HG03432 (cell line): ENCODE measurements at regions not wholly inside any gene's neighbourhood (a gene's known extent, or its start where the extent isn't known, plus 50 kb on each side); places are given as distances from the start of the nearest gene placed in this dataset.
"Not testable (repeated sequence)": the region's sequence is repeated elsewhere in the genome, so short reads cannot be mapped to it uniquely, and the experiment has no call there.

Source experiments
- ATAC-seq: cut with Tn5 transposase; IDR thresholded peaks from one replicate; pipeline ENCODE4 v1.9.1; 2021; ENCODE audit warnings: mild to moderate bottlenecking, moderate library complexity; ENCODE audit not compliant: unreplicated experiment

- no peak for ATAC-seq
Measured at GRCh38 chr3:5348229-5348902, 160.9 kb downstream of the EDEM1 start.

GRCh38 chr3:5349343-5349742 lies 161.8 kb downstream of the EDEM1 start:
- no peak for ATAC-seq

- ATAC-seq = no peak
Measured at GRCh38 chr3:5357089-5357488, 169.6 kb downstream of the EDEM1 start.

- ATAC-seq = no peak
Measured at GRCh38 chr3:5358911-5359310, 171.4 kb downstream of the EDEM1 start.

GRCh38 chr3:5360453-5360852 lies 172.9 kb downstream of the EDEM1 start:
- ATAC-seq = no peak

- no peak for ATAC-seq
Measured at GRCh38 chr3:5366746-5367145, 179.2 kb downstream of the EDEM1 start.

GRCh38 chr3:5371555-5371954 lies 184.0 kb downstream of the EDEM1 start:
- ATAC-seq = not testable (repeated sequence)

- ATAC-seq = no peak
Measured at GRCh38 chr3:5376761-5377160, 189.3 kb downstream of the EDEM1 start.

GRCh38 chr3:5379266-5379665 lies 191.8 kb downstream of the EDEM1 start:
- ATAC-seq = not testable (repeated sequence)

GRCh38 chr3:5383486-5384263 lies 196.2 kb downstream of the EDEM1 start:
- not testable (repeated sequence) for ATAC-seq

GRCh38 chr3:5384557-5385236 lies 197.2 kb downstream of the EDEM1 start:
- no peak for ATAC-seq

GRCh38 chr3:5388091-5388490 lies 200.6 kb downstream of the EDEM1 start:
- no peak for ATAC-seq

- no peak for ATAC-seq
Measured at GRCh38 chr3:5389057-5389456, 201.6 kb downstream of the EDEM1 start.

- no peak for ATAC-seq
Measured at GRCh38 chr3:5390221-5390620, 202.7 kb downstream of the EDEM1 start.

GRCh38 chr3:5390936-5391625 lies 203.6 kb downstream of the EDEM1 start:
- ATAC-seq = no peak

GRCh38 chr3:5401002-5401401 lies 213.5 kb downstream of the EDEM1 start:
- no peak for ATAC-seq

- no peak for ATAC-seq
Measured at GRCh38 chr3:5404718-5405117, 217.2 kb downstream of the EDEM1 start.

GRCh38 chr3:5411786-5412185 lies 224.3 kb downstream of the EDEM1 start:
- ATAC-seq = no peak

- ATAC-seq = no peak
Measured at GRCh38 chr3:5423076-5423475, 235.6 kb downstream of the EDEM1 start.

GRCh38 chr3:5423523-5423922 lies 236.0 kb downstream of the EDEM1 start:
- ATAC-seq = no peak

GRCh38 chr3:5425371-5425770 lies 237.9 kb downstream of the EDEM1 start:
- ATAC-seq = no peak
